SU-DHL-6 (cell line): ENCODE measurements at regions not wholly inside any gene's neighbourhood (a gene's known extent, or its start where the extent isn't known, plus 50 kb on each side); places are given as distances from the start of the nearest gene placed in this dataset.

Experiments used
- H2AFZ ChIP-seq: fragments of 200-600 bp; sonication (generic); 2 replicates; pipeline ENCODE4 v1.6.1; 2014; ENCODE audit warnings: low read depth, mild to moderate bottlenecking, moderate library complexity, mixed read lengths, antibody characterized with exemption, low read length; ENCODE audit not compliant: severe bottlenecking
- H3F3A ChIP-seq: fragments of 200-600 bp; shearing (Covaris generic); 2 replicates; pipeline ENCODE4 v1.6.0; 2016; ENCODE audit warnings: antibody characterized with exemption, mild to moderate bottlenecking; ENCODE audit not compliant: insufficient read depth
- H3K27ac ChIP-seq: fragments of 200-600 bp; sonication (generic); 2 replicates; pipeline ENCODE4 v1.5.1; 2016; ENCODE audit warnings: low read depth, mild to moderate bottlenecking, low read length, moderate library complexity, mixed read lengths
- H3K27me3 ChIP-seq: fragments of 200-600 bp; sonication (generic), shearing (Covaris generic); 2 replicates; pipeline ENCODE4 v1.6.0; 2014; ENCODE audit warnings: mild to moderate bottlenecking, low read length
- H3K36me3 ChIP-seq: fragments of 200-600 bp; sonication (generic); 2 replicates; pipeline ENCODE4 v1.6.1; 2014; ENCODE audit warnings: mild to moderate bottlenecking, low read length, mixed read lengths
- H3K4me2 ChIP-seq: fragments of 300-600, 200-600 bp; shearing (Covaris generic), sonication (generic); 2 replicates; pipeline ENCODE4 v1.6.0; 2014; ENCODE audit warnings: low read length, low read depth, mild to moderate bottlenecking; ENCODE audit not compliant: poor library complexity, severe bottlenecking
- H3K4me3 ChIP-seq: fragments of 200-600 bp; sonication (generic); 2 replicates; pipeline ENCODE4 v1.5.1; 2014; ENCODE audit warnings: antibody characterized with exemption, low read length, mild to moderate bottlenecking, mixed read lengths; ENCODE audit not compliant: insufficient read depth, poor library complexity, severe bottlenecking
- H3K79me2 ChIP-seq: fragments of 200-600 bp; sonication (generic); 2 replicates; pipeline ENCODE4 v1.6.1; 2014; ENCODE audit warnings: mild to moderate bottlenecking, low read length, moderate library complexity; ENCODE audit not compliant: insufficient read depth
- H3K9ac ChIP-seq: fragments of 200-600 bp; sonication (generic); 2 replicates; pipeline ENCODE4 v1.7.0; 2014; ENCODE audit warnings: mild to moderate bottlenecking, low read length
- H3K9me2 ChIP-seq: fragments of 200-600 bp; sonication (generic); replicated peaks from 2 replicates; pipeline ENCODE4 v1.6.1; 2014; ENCODE audit warnings: low read length; ENCODE audit not compliant: insufficient read depth
- H3K9me3 ChIP-seq: fragments of 200-600 bp; sonication (generic); 2 replicates; pipeline ENCODE4 v1.6.1; 2014; ENCODE audit warnings: low read length, mixed read lengths; ENCODE audit not compliant: insufficient read depth
- H4K20me1 ChIP-seq: fragments of 200-600 bp; sonication (generic); 2 replicates; pipeline ENCODE4 v1.6.1; 2014; ENCODE audit warnings: low read depth, mild to moderate bottlenecking, antibody characterized with exemption, low read length, moderate library complexity, mixed read lengths
- CTCF ChIP-seq: fragments of 200-600 bp; sonication (generic); IDR thresholded peaks from one replicate; pipeline ENCODE4 v1.5.1; 2017; ENCODE audit warnings: antibody characterized with exemption, mild to moderate bottlenecking, low read length, moderate library complexity; ENCODE audit not compliant: insufficient read depth, poor library complexity, severe bottlenecking
- EZH2phosphoT487 ChIP-seq: fragments of 200-600 bp; sonication (generic), shearing (Covaris generic); conservative IDR thresholded peaks from 2 replicates; pipeline ENCODE4 v1.6.1; 2018; ENCODE audit warnings: mild to moderate bottlenecking, antibody characterized with exemption, low read length, moderate library complexity, mixed read lengths

- H3K36me3 ChIP-seq = no peaks in the 10 kb centered on the region
- no peaks in the 10 kb centered on the region for H4K20me1 ChIP-seq
- H3K9me3 ChIP-seq = no peaks in the 10 kb centered on the region
- H3K79me2 ChIP-seq = no peaks in the 10 kb centered on the region
- H2AFZ ChIP-seq = no peak overlapping the region
- no peaks in the 10 kb centered on the region for H3F3A ChIP-seq
- H3K9me2 ChIP-seq = no peaks in the 10 kb centered on the region
- TF ChIP-seq CTCF = no peak
- no peak for TF ChIP-seq EZH2phosphoT487
- no peak overlapping the region for H3K27ac ChIP-seq
- no peaks in the 10 kb centered on the region for H3K27me3 ChIP-seq
- H3K4me3 ChIP-seq = no peak overlapping the region
- no peak overlapping the region for H3K4me2 ChIP-seq
- no peak overlapping the region for H3K9ac ChIP-seq
These were observed 398.0 kb downstream of the RAPGEF2 start for GRCh38 chr4:159500861-159501260.

- H3K27ac ChIP-seq = no peak overlapping the region
- H3K79me2 ChIP-seq = no peaks in the 10 kb centered on the region
- no peak overlapping the region for H3K9ac ChIP-seq
- no peaks in the 10 kb centered on the region for H3F3A ChIP-seq
- no peaks in the 10 kb centered on the region for H3K9me2 ChIP-seq
- no peak overlapping the region for H3K4me2 ChIP-seq
- H3K9me3 ChIP-seq = no peaks in the 10 kb centered on the region
- H2AFZ ChIP-seq = no peak overlapping the region
- H3K36me3 ChIP-seq = no peaks in the 10 kb centered on the region
- H3K4me3 ChIP-seq = no peak overlapping the region
- TF ChIP-seq CTCF (no peak), EZH2phosphoT487 (no peak)
- H3K27me3 ChIP-seq = no peaks in the 10 kb centered on the region
- H4K20me1 ChIP-seq = no peaks in the 10 kb centered on the region
These were observed 400.5 kb downstream of the RAPGEF2 start for GRCh38 chr4:159503236-159504008.

- Histone ChIP-seq H3K4me2 (no peak overlapping the region), H2AFZ (no peak overlapping the region), H3K79me2 (no peaks in the 10 kb centered on the region), H3K9me3 (no peaks in the 10 kb centered on the region), H3K9ac (no peak overlapping the region), H3F3A (no peaks in the 10 kb centered on the region), H3K27ac (no peak overlapping the region), H4K20me1 (no peaks in the 10 kb centered on the region), H3K9me2 (no peaks in the 10 kb centered on the region), H3K27me3 (no peaks in the 10 kb centered on the region), H3K4me3 (no peak overlapping the region), H3K36me3 (no peaks in the 10 kb centered on the region)
- no peak for TF ChIP-seq EZH2phosphoT487
- no peak for TF ChIP-seq CTCF
These were observed 401.8 kb downstream of the RAPGEF2 start for GRCh38 chr4:159504684-159505083.
